Keratinocyte (primary cell): ENCODE measurements at regions not wholly inside any gene's neighbourhood (a gene's known extent, or its start where the extent isn't known, plus 50 kb on each side); places are given as distances from the start of the nearest gene placed in this dataset.

ENCODE experiments used
- DNase-seq: peaks from one replicate; pipeline ENCODE4 v3.0.0-alpha.2; 2011; ENCODE audit warnings: low read depth, missing footprints, low spot score
- FAIRE-seq: peaks from 2 replicates; lab custom pipeline; 2011; peaks lifted over from hg19 to GRCh38; lab: Jason Lieb, UNC
- H2AFZ ChIP-seq: 2 replicates; pipeline ENCODE4 v1.6.0; 2012; ENCODE audit warnings: low read length, control low read depth, inconsistent platforms; ENCODE audit not compliant: control insufficient read depth
- H3K27ac ChIP-seq: 2 replicates; pipeline ENCODE4 v1.5.1; 2011; ENCODE audit warnings: low read length; ENCODE audit not compliant: control insufficient read depth, insufficient read depth
- H3K27me3 ChIP-seq: 3 replicates; pipeline ENCODE4 v1.6.0; 2011; ENCODE audit warnings: low read length; ENCODE audit not compliant: control insufficient read depth, insufficient read depth; ENCODE audit errors: extremely low read depth
- H3K36me3 ChIP-seq, 2 experiments: 2 replicates in 1 of 2; 3 replicates in 1 of 2; pipeline ENCODE4 v1.5.1; 2011; ENCODE audit warnings: low read length in 2 of 2, mild to moderate bottlenecking in 1 of 2; ENCODE audit not compliant: control insufficient read depth in 2 of 2, insufficient read depth in 2 of 2; ENCODE audit errors: extremely low read depth in 1 of 2
- H3K4me1 ChIP-seq: 3 replicates; pipeline ENCODE4 v1.5.1; 2011; ENCODE audit warnings: low read length; ENCODE audit not compliant: control insufficient read depth, insufficient read depth; ENCODE audit errors: extremely low read depth
- H3K4me2 ChIP-seq: 3 replicates; pipeline ENCODE4 v1.6.0; 2011; ENCODE audit warnings: low read depth, low read length; ENCODE audit not compliant: control insufficient read depth, insufficient read depth; ENCODE audit errors: extremely low read depth
- H3K4me3 ChIP-seq, 3 experiments: fragments of 200-600 bp in 1 of 3; sonication (generic) in 1 of 3; 2 replicates in 2 of 3; 3 replicates in 1 of 3; pipeline ENCODE4 v1.5.1; 2011 to 2016; ENCODE audit warnings: low read length in 3 of 3, mild to moderate bottlenecking in 3 of 3, control low read depth in 2 of 3, inconsistent platforms in 1 of 3, low read depth in 1 of 3, mixed read lengths in 1 of 3, mixed run types in 1 of 3, moderate library complexity in 1 of 3; ENCODE audit not compliant: control insufficient read depth in 2 of 3, insufficient read depth in 2 of 3; ENCODE audit errors: extremely low read depth in 1 of 3
- H3K79me2 ChIP-seq: 2 replicates; pipeline ENCODE4 v1.6.0; 2012; ENCODE audit warnings: low read length; ENCODE audit not compliant: control insufficient read depth, insufficient read depth
- H3K9ac ChIP-seq: 3 replicates; pipeline ENCODE4 v1.6.0; 2011; ENCODE audit warnings: low read length; ENCODE audit not compliant: control insufficient read depth, insufficient read depth; ENCODE audit errors: extremely low read depth
- H3K9me1 ChIP-seq: 3 replicates; pipeline ENCODE4 v1.6.0; 2011; ENCODE audit warnings: low read length; ENCODE audit not compliant: control insufficient read depth, insufficient read depth; ENCODE audit errors: extremely low read depth
- H3K9me3 ChIP-seq: 2 replicates; pipeline ENCODE4 v1.5.1; 2012; ENCODE audit warnings: low read depth, low read length; ENCODE audit not compliant: control insufficient read depth
- H4K20me1 ChIP-seq: 3 replicates; pipeline ENCODE4 v1.6.0; 2011; ENCODE audit warnings: low read length; ENCODE audit not compliant: control insufficient read depth, insufficient read depth; ENCODE audit errors: extremely low read depth
- EZH2 ChIP-seq: IDR thresholded peaks from one replicate; pipeline ENCODE4 v1.6.1; 2012; ENCODE audit warnings: inconsistent platforms, mild to moderate bottlenecking, low read length, moderate library complexity
- dilution Hi-C: fragments of 300-500 bp; cut with MboI; formaldehyde crosslinking; loops from one replicate; pipeline ENCODE4 v1.7.0; 2020; ENCODE audit warnings: low sequenced_read_pairs; ENCODE audit not compliant: extremely low pct_ligation_motif_present
- TF ChIP-seq, protein P1 (sequence below), 3 experiments: IDR thresholded peaks in 1 of 3; conservative IDR thresholded peaks in 1 of 3; optimal IDR thresholded peaks in 1 of 3; 2 replicates in 2 of 3; 3 replicates in 1 of 3; pipeline versions ENCODE3 to v1.5.1; 2011; ENCODE audit warnings: low read length in 3 of 3, mild to moderate bottlenecking in 3 of 3, moderate library complexity in 2 of 3, control low read depth in 1 of 3, inconsistent platforms in 1 of 3; ENCODE audit not compliant: insufficient read depth in 2 of 3; ENCODE audit errors: extremely low read depth in 1 of 3

DNA sequence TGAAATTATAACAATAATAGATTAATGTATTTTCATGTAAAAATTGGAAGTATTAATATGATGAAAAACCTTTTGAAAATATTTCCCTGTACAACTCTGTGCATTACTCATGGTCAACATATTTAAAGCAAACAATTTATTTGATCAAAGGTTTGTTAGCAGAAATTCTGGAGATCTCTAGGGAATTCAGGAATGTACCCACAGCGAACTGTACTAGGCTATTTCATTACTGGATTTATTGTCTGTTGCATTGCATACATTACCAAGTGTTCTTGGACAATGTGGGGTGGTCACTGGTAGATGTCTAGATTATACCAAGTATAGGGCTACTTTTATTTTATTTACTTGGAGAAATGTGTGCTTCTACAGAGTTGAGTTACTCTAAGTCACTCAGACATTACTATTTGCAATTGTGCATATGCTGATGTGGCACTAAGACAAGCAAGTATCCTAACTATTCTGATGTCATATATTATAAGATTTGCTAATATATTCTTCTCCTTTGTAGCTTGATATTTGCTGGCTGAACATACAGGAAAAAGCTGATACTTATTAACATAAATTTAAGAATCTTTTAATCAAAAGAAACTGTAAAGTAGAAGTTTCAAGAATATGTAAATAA lies 323.3 kb downstream of the CCER1 start:
- dilution Hi-C loops: no loop called here
- Histone ChIP-seq H3K4me3 (no peak overlapping the region), H3K4me1 (peaks cover 7% of the 10 kb centered on the region), H3K9me1 (no peaks in the 10 kb centered on the region), H3K27ac (no peak overlapping the region), H3K4me2 (no peak overlapping the region), H3K36me3 (no peaks in the 10 kb centered on the region), H3K9me3 (no peaks in the 10 kb centered on the region), H3K9ac (no peak overlapping the region), H4K20me1 (no peaks in the 10 kb centered on the region), H3K79me2 (no peaks in the 10 kb centered on the region), H3K27me3 (no peaks in the 10 kb centered on the region), H2AFZ (no peak overlapping the region)
- FAIRE-seq: no peak
- no peak for DNase-seq
- TF ChIP-seq EZH2: no peak
- TF ChIP-seq, protein P1, sequence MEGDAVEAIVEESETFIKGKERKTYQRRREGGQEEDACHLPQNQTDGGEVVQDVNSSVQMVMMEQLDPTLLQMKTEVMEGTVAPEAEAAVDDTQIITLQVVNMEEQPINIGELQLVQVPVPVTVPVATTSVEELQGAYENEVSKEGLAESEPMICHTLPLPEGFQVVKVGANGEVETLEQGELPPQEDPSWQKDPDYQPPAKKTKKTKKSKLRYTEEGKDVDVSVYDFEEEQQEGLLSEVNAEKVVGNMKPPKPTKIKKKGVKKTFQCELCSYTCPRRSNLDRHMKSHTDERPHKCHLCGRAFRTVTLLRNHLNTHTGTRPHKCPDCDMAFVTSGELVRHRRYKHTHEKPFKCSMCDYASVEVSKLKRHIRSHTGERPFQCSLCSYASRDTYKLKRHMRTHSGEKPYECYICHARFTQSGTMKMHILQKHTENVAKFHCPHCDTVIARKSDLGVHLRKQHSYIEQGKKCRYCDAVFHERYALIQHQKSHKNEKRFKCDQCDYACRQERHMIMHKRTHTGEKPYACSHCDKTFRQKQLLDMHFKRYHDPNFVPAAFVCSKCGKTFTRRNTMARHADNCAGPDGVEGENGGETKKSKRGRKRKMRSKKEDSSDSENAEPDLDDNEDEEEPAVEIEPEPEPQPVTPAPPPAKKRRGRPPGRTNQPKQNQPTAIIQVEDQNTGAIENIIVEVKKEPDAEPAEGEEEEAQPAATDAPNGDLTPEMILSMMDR (optimal IDR thresholded peaks at IDR 0.05 in 1 of 3, IDR thresholded peaks at IDR 0.05 in 1 of 3, conservative IDR thresholded peaks at IDR 0.05 in 1 of 3; ENCODE audit: extremely low read depth in 1 of 3, insufficient read depth in 2 of 3, low read length in 3 of 3): no peak

- Histone ChIP-seq H3K4me1 (peaks cover 7% of the 10 kb centered on the region), H2AFZ (no peak overlapping the region), H4K20me1 (no peaks in the 10 kb centered on the region), H3K79me2 (no peaks in the 10 kb centered on the region), H3K4me2 (no peak overlapping the region), H3K4me3 (no peak overlapping the region), H3K27ac (no peak overlapping the region), H3K9ac (no peak overlapping the region), H3K9me3 (no peaks in the 10 kb centered on the region), H3K27me3 (no peaks in the 10 kb centered on the region), H3K36me3 (no peaks in the 10 kb centered on the region), H3K9me1 (no peaks in the 10 kb centered on the region)
- TF ChIP-seq, protein P1 (optimal IDR thresholded peaks at IDR 0.05 in 1 of 3, IDR thresholded peaks at IDR 0.05 in 1 of 3, conservative IDR thresholded peaks at IDR 0.05 in 1 of 3; ENCODE audit: extremely low read depth in 1 of 3, insufficient read depth in 2 of 3, low read length in 3 of 3): no peak
- TF ChIP-seq EZH2: no peak
- FAIRE-seq: no peak
- dilution Hi-C loops: no loop called here
- no peak for DNase-seq
Measured at GRCh38 chr12:90630006-90630405, 325.0 kb downstream of the CCER1 start.
